Muscle of leg (tissue), 3 donors: ENCODE measurements at regions not wholly inside any gene's neighbourhood (a gene's known extent, or its start where the extent isn't known, plus 50 kb on each side); places are given as distances from the start of the nearest gene placed in this dataset.

ENCODE experiments used
- DNase-seq: peaks from one replicate; pipeline ENCODE4 v3.0.0; 2013
- H3K27ac ChIP-seq: one replicate; pipeline ENCODE4 v1.5.1; 2013; ENCODE audit warnings: mild to moderate bottlenecking, low read length, control low read depth
- H3K27me3 ChIP-seq: one replicate; pipeline ENCODE4 v1.6.1; 2013; ENCODE audit warnings: low read length; ENCODE audit not compliant: control insufficient read depth, insufficient read depth
- H3K36me3 ChIP-seq: one replicate; pipeline ENCODE4 v1.6.1; 2013; ENCODE audit warnings: low read length; ENCODE audit not compliant: control insufficient read depth, insufficient read depth
- H3K4me1 ChIP-seq: one replicate; pipeline ENCODE4 v1.6.1; 2013; ENCODE audit warnings: low read length; ENCODE audit not compliant: control insufficient read depth, insufficient read depth
- H3K4me3 ChIP-seq: one replicate; pipeline ENCODE4 v1.5.1; 2013; ENCODE audit warnings: low read length, control low read depth
- H3K9me3 ChIP-seq: replicated peaks from 2 replicates; pipeline ENCODE4 v1.6.1; 2013; ENCODE audit warnings: low read depth, low read length; ENCODE audit not compliant: control insufficient read depth
- WGBS: methylation state at CpG from one replicate; pipeline ENCODE4 v1.1.5; 2013; ENCODE audit warnings: missing lambda C conversion rate; ENCODE audit not compliant: insufficient coverage; 5-methylcytosine and 5-hydroxymethylcytosine counted together

DNA sequence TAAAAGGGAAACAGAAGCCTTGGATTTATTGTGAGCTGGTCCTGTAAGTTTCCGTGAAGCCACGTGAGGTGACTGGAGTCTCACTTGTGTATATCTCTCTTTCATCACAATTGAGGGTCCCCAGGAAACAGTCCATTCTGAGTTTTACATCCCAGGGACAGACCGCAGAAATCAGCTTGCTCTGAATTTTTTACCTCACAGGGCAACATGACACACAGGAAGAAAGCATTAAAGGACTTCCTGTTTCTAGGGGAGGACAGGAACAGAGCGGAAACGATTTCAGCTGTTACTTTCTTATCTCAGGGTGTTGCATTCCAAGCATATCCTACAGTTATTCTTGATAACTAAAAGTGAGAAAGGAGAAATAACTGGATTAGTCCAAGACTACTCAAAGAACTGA lies 553.5 kb downstream of the TRAM1L1 start:
- no CpG with 5 or more reads among the region's 5 CpGs for WGBS
- no peak for DNase-seq
- H3K4me1 ChIP-seq, result no peaks in the 10 kb centered on the region
- no peak overlapping the region for H3K4me3 ChIP-seq
- no peaks in the 10 kb centered on the region for H3K27me3 ChIP-seq
- H3K27ac ChIP-seq, result no peak overlapping the region
- H3K9me3 ChIP-seq, result no peaks in the 10 kb centered on the region
- no peaks in the 10 kb centered on the region for H3K36me3 ChIP-seq

- WGBS, result no CpG with 5 or more reads among the region's 3 CpGs
- H3K27ac ChIP-seq, result no peak overlapping the region
- H3K27me3 ChIP-seq, result no peaks in the 10 kb centered on the region
- H3K9me3 ChIP-seq, result no peaks in the 10 kb centered on the region
- H3K36me3 ChIP-seq, result no peaks in the 10 kb centered on the region
- no peaks in the 10 kb centered on the region for H3K4me1 ChIP-seq
- H3K4me3 ChIP-seq, result no peak overlapping the region
- DNase-seq, result no peak
Observed at GRCh38 chr4:116531026-116531425, 554.4 kb downstream of the TRAM1L1 start.

DNA sequence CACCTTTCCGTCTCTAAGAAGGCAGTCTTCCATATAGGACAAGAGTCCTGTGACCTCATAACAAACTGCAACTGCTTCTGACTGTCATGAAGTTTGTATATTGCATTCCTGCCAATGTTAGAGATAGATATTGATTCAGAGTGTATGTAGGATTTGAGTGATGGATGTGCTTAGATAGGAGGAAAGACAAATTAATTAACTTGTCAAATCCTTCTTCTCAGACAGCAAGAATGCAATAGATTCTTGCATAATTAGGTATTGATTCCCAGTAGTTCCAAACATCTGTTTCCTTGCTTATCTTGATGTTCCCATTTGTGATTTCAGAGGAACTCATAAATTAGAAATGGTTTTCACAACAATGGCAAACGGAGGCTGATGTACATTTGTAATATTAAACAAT lies 555.3 kb downstream of the TRAM1L1 start:
- no peaks in the 10 kb centered on the region for H3K9me3 ChIP-seq
- no peaks in the 10 kb centered on the region for H3K4me1 ChIP-seq
- no peak overlapping the region for H3K4me3 ChIP-seq
- H3K36me3 ChIP-seq, result no peaks in the 10 kb centered on the region
- no peaks in the 10 kb centered on the region for H3K27me3 ChIP-seq
- no peak for DNase-seq
- H3K27ac ChIP-seq, result no peak overlapping the region
- no CpG with 5 or more reads among the region's 2 CpGs for WGBS

DNA sequence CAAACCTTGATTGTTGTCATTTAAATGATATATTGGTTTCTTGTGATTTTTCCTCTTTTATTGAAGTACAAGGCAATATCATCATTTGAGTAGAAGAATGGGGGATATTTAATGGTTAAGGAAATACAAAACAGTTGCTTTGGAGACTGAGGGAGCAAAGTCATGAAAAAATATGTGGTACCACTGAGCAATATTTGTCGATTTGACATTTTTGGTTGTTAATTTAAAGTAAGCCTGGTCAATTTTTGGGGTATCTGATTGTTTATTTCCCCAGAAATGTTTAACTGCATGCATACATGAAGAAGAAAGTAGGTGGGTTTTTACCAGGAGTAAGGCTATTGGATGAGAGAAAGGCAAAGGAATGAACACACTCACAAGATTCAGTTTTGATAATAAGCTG lies 556.2 kb downstream of the TRAM1L1 start:
- no peak for DNase-seq
- Histone ChIP-seq H3K4me3 (no peak overlapping the region), H3K9me3 (no peaks in the 10 kb centered on the region), H3K27ac (no peak overlapping the region), H3K36me3 (no peaks in the 10 kb centered on the region), H3K4me1 (no peaks in the 10 kb centered on the region), H3K27me3 (no peaks in the 10 kb centered on the region)
- no CpG with 5 or more reads among the region's 1 CpG for WGBS

DNA sequence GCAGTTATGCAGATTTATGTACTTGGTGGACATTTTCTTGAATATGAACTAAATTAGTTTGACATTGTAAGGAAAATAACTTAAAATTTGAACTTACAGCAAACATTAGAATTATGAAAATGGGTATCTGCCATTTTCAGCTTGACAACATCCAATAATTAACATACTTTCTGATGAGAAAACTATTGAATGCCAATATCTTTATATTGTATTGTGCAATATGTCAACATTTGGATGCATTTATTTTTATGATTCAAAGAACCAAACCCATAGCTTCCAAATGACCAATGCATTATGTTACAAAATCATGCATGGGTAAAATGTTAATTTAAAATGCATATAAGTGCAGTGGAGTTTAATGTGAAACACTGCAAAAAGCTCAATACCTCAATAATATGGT lies 562.5 kb downstream of the TRAM1L1 start:
- DNase-seq, result no peak
- no peaks in the 10 kb centered on the region for H3K36me3 ChIP-seq
- no peaks in the 10 kb centered on the region for H3K27me3 ChIP-seq
- H3K4me3 ChIP-seq, result no peak overlapping the region
- peaks cover 10% of the 10 kb centered on the region for H3K9me3 ChIP-seq
- no peaks in the 10 kb centered on the region for H3K4me1 ChIP-seq
- no peak overlapping the region for H3K27ac ChIP-seq

GRCh38 chr4:116520886-116521285 lies 564.5 kb downstream of the TRAM1L1 start:
- no CpG with 5 or more reads among the region's 3 CpGs for WGBS
- Histone ChIP-seq H3K27me3 (no peaks in the 10 kb centered on the region), H3K4me3 (no peak overlapping the region), H3K27ac (no peak overlapping the region), H3K9me3 (peaks cover 17% of the 10 kb centered on the region), H3K4me1 (no peaks in the 10 kb centered on the region), H3K36me3 (no peaks in the 10 kb centered on the region)
- DNase-seq, result no peak

- Histone ChIP-seq H3K9me3 (peaks cover 23% of the 10 kb centered on the region), H3K27me3 (no peaks in the 10 kb centered on the region), H3K4me3 (no peak overlapping the region), H3K27ac (no peak overlapping the region), H3K36me3 (no peaks in the 10 kb centered on the region), H3K4me1 (no peaks in the 10 kb centered on the region)
- DNase-seq, result no peak
- WGBS, result 76% methylated on average over 2 of the region's 2 CpGs
Observed at GRCh38 chr4:116516711-116517110, 568.7 kb downstream of the TRAM1L1 start.

GRCh38 chr4:116515959-116516358 lies 569.4 kb downstream of the TRAM1L1 start:
- DNase-seq, result no peak
- Histone ChIP-seq H3K27ac (no peak overlapping the region), H3K9me3 (peaks cover 23% of the 10 kb centered on the region), H3K27me3 (no peaks in the 10 kb centered on the region), H3K4me1 (no peaks in the 10 kb centered on the region), H3K4me3 (no peak overlapping the region), H3K36me3 (no peaks in the 10 kb centered on the region)
- WGBS, result no CpG with 5 or more reads among the region's 1 CpG

GRCh38 chr4:116512552-116512951 lies 572.8 kb downstream of the TRAM1L1 start:
- Histone ChIP-seq H3K27me3 (no peaks in the 10 kb centered on the region), H3K4me1 (no peaks in the 10 kb centered on the region), H3K4me3 (no peak overlapping the region), H3K27ac (no peak overlapping the region), H3K9me3 (peaks cover 12% of the 10 kb centered on the region), H3K36me3 (no peaks in the 10 kb centered on the region)
- WGBS, result 75% methylated on average over 1 of the region's 3 CpGs
- no peak for DNase-seq

DNA sequence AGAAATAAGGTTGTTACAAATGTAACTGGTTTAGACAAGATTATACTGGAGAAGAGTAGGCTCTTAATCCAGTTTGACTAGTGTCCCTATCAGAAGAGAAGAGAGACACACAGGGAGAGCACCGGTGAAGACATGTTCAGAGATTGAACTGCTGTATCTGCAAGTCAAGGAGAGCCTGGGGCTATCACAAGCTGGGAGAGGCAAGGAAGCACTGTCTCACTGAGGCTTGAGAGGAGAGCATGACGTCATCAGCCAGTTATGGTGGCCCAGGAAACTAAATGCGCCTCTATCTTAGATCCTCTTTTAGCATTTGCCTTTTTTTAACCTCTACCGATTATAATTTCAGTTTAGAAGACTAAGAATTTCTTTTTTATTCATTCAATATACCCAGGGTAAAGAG lies 583.4 kb downstream of the TRAM1L1 start:
- Histone ChIP-seq H3K27me3 (no peaks in the 10 kb centered on the region), H3K36me3 (no peaks in the 10 kb centered on the region), H3K4me1 (no peaks in the 10 kb centered on the region), H3K4me3 (no peak overlapping the region), H3K27ac (no peak overlapping the region), H3K9me3 (no peaks in the 10 kb centered on the region)
- WGBS, result 100% methylated on average over 1 of the region's 4 CpGs
- DNase-seq, result no peak

DNA sequence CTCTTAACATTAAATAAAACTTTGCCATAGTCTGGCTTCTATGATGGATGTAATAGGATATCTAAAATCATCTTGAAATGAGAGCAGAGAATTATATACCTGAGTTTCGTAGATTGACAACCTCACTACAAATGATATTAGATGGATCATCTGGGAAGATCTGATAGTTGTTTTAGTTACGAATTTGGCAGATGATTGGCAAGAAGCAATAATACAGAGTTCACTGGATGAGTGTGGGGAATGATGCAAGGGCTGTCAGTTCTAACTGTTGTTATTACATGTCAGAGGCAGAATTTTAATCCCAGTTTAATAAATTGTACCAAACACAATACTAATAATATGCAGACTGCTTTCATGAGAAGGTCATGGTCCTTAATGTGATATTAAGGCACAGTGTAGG lies 585.2 kb downstream of the TRAM1L1 start:
- WGBS, result no CpG with 5 or more reads among the region's 2 CpGs
- Histone ChIP-seq H3K9me3 (no peaks in the 10 kb centered on the region), H3K4me1 (no peaks in the 10 kb centered on the region), H3K27me3 (no peaks in the 10 kb centered on the region), H3K27ac (no peak overlapping the region), H3K4me3 (no peak overlapping the region), H3K36me3 (no peaks in the 10 kb centered on the region)
- DNase-seq, result no peak
